Lower lobe of right lung (tissue), 2 donors: ENCODE measurements at regions not wholly inside any gene's neighbourhood (a gene's known extent, or its start where the extent isn't known, plus 50 kb on each side); places are given as distances from the start of the nearest gene placed in this dataset.

ENCODE experiments used
- ATAC-seq, 2 donors: fragments of 200-7000 bp; cut with Tn5 transposase; one replicate each; pipeline ENCODE4 v1.9.1; 2020 to 2022; ENCODE audit warnings: mild to moderate bottlenecking in 2 of 2, moderate library complexity in 2 of 2
- DNase-seq: peaks from one replicate; pipeline ENCODE4 v3.0.0-alpha.2; 2020
- H3K27ac ChIP-seq: fragments of 200-600 bp; one replicate; pipeline ENCODE4 v1.8.0; 2022
- H3K27me3 ChIP-seq: fragments of 200-600 bp; one replicate; pipeline ENCODE4 v1.8.0; 2022; ENCODE audit warnings: low read depth
- H3K36me3 ChIP-seq: fragments of 200-600 bp; one replicate; pipeline ENCODE4 v1.8.0; 2022; ENCODE audit warnings: mild to moderate bottlenecking
- H3K4me1 ChIP-seq: fragments of 200-600 bp; one replicate; pipeline ENCODE4 v1.8.0; 2022
- H3K4me3 ChIP-seq: fragments of 200-600 bp; one replicate; pipeline ENCODE4 v1.8.0; 2022; ENCODE audit warnings: mild to moderate bottlenecking
- H3K9me3 ChIP-seq: fragments of 200-600 bp; one replicate; pipeline ENCODE4 v1.8.0; 2022
- CTCF ChIP-seq: fragments of 200-600 bp; IDR thresholded peaks from one replicate; pipeline ENCODE4 v1.8.0; 2022; ENCODE audit warnings: antibody characterized with exemption, mild to moderate bottlenecking
- intact Hi-C: fragments of 100-400 bp; cut with DNase I; formaldehyde crosslinking; loops from one replicate; pipeline ENCODE4 v1.11.0; 2022
- donor health status: DM: no; HTN: yes; CAD: no; lungs with severe emphysema.

GRCh38 chr20:62583424-62583920, 58.8 kb upstream of the SLCO4A1 start:
- no peaks in the 10 kb centered on the region for H3K4me1 ChIP-seq
- ATAC-seq, result no peak
- H3K9me3 ChIP-seq, result no peaks in the 10 kb centered on the region
- H3K4me3 ChIP-seq, result no peak overlapping the region
- H3K27ac ChIP-seq, result no peak overlapping the region
- no peaks in the 10 kb centered on the region for H3K36me3 ChIP-seq
- peaks cover 77% of the 10 kb centered on the region for H3K27me3 ChIP-seq
- DNase-seq, result no peak
- intact Hi-C loops, result no loop called here
- TF ChIP-seq CTCF, result no peak

- no peak overlapping the region for H3K27ac ChIP-seq
- no peaks in the 10 kb centered on the region for H3K4me1 ChIP-seq
- DNase-seq, result no peak
- intact Hi-C loops, result no loop called here
- ATAC-seq, result no peak
- no peak for TF ChIP-seq CTCF
- peaks cover 81% of the 10 kb centered on the region for H3K27me3 ChIP-seq
- no peaks in the 10 kb centered on the region for H3K9me3 ChIP-seq
- no peaks in the 10 kb centered on the region for H3K36me3 ChIP-seq
- no peak overlapping the region for H3K4me3 ChIP-seq
Observed at GRCh38 chr20:62584671-62585460, 57.4 kb upstream of the SLCO4A1 start.

GRCh38 chr20:62585461-62585970, 56.8 kb upstream of the SLCO4A1 start:
- TF ChIP-seq CTCF, result no peak
- intact Hi-C loops, result no loop called here
- Histone ChIP-seq H3K36me3 (no peaks in the 10 kb centered on the region), H3K27me3 (peaks cover 75% of the 10 kb centered on the region), H3K4me3 (no peak overlapping the region), H3K27ac (no peak overlapping the region), H3K4me1 (peaks cover 6% of the 10 kb centered on the region), H3K9me3 (no peaks in the 10 kb centered on the region)
- DNase-seq (no peak), ATAC-seq (no peak)

GRCh38 chr20:62586799-62587198, 55.5 kb upstream of the SLCO4A1 start:
- Histone ChIP-seq H3K4me1 (peaks cover 8% of the 10 kb centered on the region), H3K9me3 (no peaks in the 10 kb centered on the region), H3K27ac (no peak overlapping the region), H3K36me3 (no peaks in the 10 kb centered on the region), H3K27me3 (peaks cover 62% of the 10 kb centered on the region), H3K4me3 (no peak overlapping the region)
- DNase-seq (no peak), ATAC-seq (no peak)
- intact Hi-C loops, result no loop called here
- no peak for TF ChIP-seq CTCF

- no peak for DNase-seq
- Histone ChIP-seq H3K4me1 (peaks cover 8% of the 10 kb centered on the region), H3K27ac (no peak overlapping the region), H3K27me3 (peaks cover 56% of the 10 kb centered on the region), H3K9me3 (no peaks in the 10 kb centered on the region), H3K4me3 (no peak overlapping the region), H3K36me3 (no peaks in the 10 kb centered on the region)
- TF ChIP-seq CTCF, result no peak
- intact Hi-C loops, result no loop called here
- ATAC-seq, result no peak
Observed at GRCh38 chr20:62587757-62588402, 54.4 kb upstream of the SLCO4A1 start.
